ENCODE measurements at regions not wholly inside any gene's neighbourhood (a gene's known extent, or its start where the extent isn't known, plus 50 kb on each side); places are given as distances from the start of the nearest gene placed in this dataset.
A peak's percentile ranks its signal among the peaks of the same experiment; 100 is the strongest.

DNA sequence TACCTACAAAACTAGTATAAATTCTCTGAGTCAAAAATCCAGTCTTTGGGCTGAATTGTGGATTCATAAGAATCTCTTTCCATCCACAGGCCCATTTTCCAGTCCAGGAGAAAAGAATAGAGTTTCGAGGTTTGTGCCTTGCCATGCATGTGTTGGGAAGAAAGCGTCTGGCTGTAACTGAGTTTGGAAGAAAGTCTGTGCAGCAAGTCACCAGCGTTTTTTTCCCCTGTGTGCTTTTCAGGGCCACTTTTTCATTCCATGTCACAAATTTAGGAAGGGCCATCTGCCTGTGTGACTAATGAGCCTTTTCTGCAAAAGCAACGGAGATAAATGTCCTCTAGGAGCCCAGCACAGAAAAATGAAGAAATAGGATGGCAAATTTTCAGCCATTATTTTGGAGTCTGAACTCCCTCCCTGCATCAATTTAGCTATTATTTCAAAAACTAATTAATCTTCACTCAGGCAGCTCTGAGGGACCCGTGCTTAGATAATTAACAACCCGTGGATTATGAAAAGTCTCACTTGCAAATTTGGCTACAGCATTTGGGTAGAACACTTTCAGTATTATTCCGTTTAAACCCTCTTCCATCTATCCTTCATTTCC lies 261.5 kb downstream of the SUDS3 start:
- no peak overlapping the region for H3K4me3 ChIP-seq (ENCODE audit: low read depth, low read length)
- no peak for TF ChIP-seq CTCF (IDR thresholded peaks at IDR 0.05; ENCODE audit: control insufficient read depth, extremely low read depth, insufficient read depth)
- DNase-seq (ENCODE audit: low read depth), result no peak

DNA sequence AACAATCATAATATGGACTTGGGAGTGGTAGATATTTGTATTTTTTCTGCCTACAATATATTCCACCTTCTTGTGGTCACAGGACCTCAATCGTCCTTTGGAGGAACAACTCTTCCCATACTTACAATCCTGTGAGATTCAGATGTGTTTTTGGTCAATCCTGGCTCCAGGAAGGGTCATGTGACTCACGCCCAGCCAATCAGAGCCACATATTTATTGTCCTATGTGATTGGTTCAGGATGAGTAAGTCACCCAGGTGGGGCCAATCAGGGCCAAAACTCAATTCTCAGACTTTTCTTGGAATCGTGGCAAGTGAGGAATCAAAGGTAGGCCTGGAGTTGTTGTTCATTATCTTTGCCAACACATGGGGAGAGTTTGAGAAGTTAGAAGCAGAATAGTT lies 264.9 kb downstream of the SUDS3 start:
- H3K4me3 ChIP-seq (ENCODE audit: low read depth, low read length), result no peak overlapping the region
- TF ChIP-seq CTCF (IDR thresholded peaks at IDR 0.05; ENCODE audit: control insufficient read depth, extremely low read depth, insufficient read depth), result no peak
- no peak for DNase-seq (ENCODE audit: low read depth)

- H3K4me3 ChIP-seq (ENCODE audit: low read depth, low read length), result no peak overlapping the region
- TF ChIP-seq CTCF (IDR thresholded peaks at IDR 0.05; ENCODE audit: control insufficient read depth, extremely low read depth, insufficient read depth), result no peak
- DNase-seq (ENCODE audit: low read depth), result peak; percentile 7
Measured at GRCh38 chr12:118645219-118645618, 268.9 kb downstream of the SUDS3 start.

GRCh38 chr12:118649765-118650585 lies 273.6 kb downstream of the SUDS3 start:
- no peak for DNase-seq (ENCODE audit: low read depth)
- no peak overlapping the region for H3K4me3 ChIP-seq (ENCODE audit: low read depth, low read length)
- no peak for TF ChIP-seq CTCF (IDR thresholded peaks at IDR 0.05; ENCODE audit: control insufficient read depth, extremely low read depth, insufficient read depth)

DNA sequence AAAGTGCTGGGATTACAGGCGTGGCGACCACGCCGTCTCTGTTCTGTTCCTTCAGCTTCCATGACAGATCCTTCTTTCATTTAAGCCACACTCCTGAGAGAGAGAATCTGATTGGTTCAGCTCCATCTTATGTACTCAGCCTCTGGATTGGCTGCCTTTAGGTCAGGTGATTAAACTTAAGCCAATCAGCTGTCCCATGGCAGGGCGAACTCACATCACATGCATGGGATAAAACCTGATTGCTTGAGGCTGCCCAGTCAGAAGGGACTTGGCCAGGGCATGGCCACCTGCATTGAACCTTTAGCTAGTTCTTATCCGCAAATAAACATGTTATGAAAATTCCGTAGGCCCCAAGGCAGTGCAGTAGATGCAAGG lies 274.2 kb downstream of the SUDS3 start:
- DNase-seq (ENCODE audit: low read depth), result no peak
- no peak for TF ChIP-seq CTCF (IDR thresholded peaks at IDR 0.05; ENCODE audit: control insufficient read depth, extremely low read depth, insufficient read depth)
- H3K4me3 ChIP-seq (ENCODE audit: low read depth, low read length), result no peak overlapping the region

DNA sequence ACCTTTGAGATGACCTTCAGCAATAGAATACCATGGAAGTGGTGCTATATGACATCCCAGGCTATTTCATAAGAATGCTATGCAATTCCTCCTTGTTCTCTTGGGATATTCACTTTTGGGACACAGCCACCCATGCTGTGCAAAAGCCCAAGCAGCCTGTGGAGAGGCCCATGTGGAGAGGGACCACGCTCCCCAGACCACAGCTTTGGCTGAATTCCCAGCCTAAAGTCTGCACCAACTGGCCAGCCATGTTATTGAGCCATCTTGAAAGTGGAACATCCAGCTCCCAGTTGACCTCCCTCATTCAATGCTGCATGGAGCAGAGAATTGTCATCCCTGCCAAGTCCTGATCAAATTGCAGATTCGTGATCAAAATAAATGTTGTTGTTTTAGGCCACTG lies 275.1 kb downstream of the SUDS3 start:
- H3K4me3 ChIP-seq (ENCODE audit: low read depth, low read length), result no peak overlapping the region
- DNase-seq (ENCODE audit: low read depth), result no peak
- TF ChIP-seq CTCF (IDR thresholded peaks at IDR 0.05; ENCODE audit: control insufficient read depth, extremely low read depth, insufficient read depth), result no peak
